IMR-90 (cell line): ENCODE measurements at regions not wholly inside any gene's neighbourhood (a gene's known extent, or its start where the extent isn't known, plus 50 kb on each side); places are given as distances from the start of the nearest gene placed in this dataset.

ENCODE experiments used
- ATAC-seq: fragments of 200-7000 bp; cut with Tn5 transposase; 2 replicates; pipeline ENCODE4 v1.9.1; 2020; ENCODE audit warnings: low read depth, mild to moderate bottlenecking, moderate library complexity
- BruUV-seq: library from RNA; stranded (reverse); fragments of 400-500 nt; replicated peaks from 2 replicates; lab custom pipeline; 2021; lab: Mats Ljungman, UMichigan
- CTCF ChIA-PET: fragments of 300-600 bp; formaldehyde crosslinking; extraction: SDS; loops from one replicate; lab custom pipeline; 2021; ENCODE audit warnings: antibody characterized with exemption; lab: Yijun Ruan, JAX
- POLR2A ChIA-PET: fragments of 300-600 bp; sonication (Branson Sonifier 250); formaldehyde crosslinking; loops from one replicate; lab custom pipeline; 2022; ENCODE audit warnings: antibody characterized with exemption; ENCODE audit not compliant: unreplicated experiment; lab: Charles Lee
- DNase-seq: peaks from one replicate; pipeline ENCODE4 v3.0.0; 2013
- H2AFZ ChIP-seq: replicated peaks from 2 replicates; pipeline ENCODE3; 2013; ENCODE audit warnings: low read length, mild to moderate bottlenecking; ENCODE audit not compliant: poor library complexity
- H2AK5ac ChIP-seq: 2 replicates; pipeline ENCODE4 v1.6.1; 2013; ENCODE audit warnings: low read depth, low read length, inconsistent platforms
- H2AK9ac ChIP-seq: replicated peaks from 2 replicates; pipeline ENCODE3; 2013; ENCODE audit warnings: mild to moderate bottlenecking, low read depth, low read length, moderate library complexity; ENCODE audit not compliant: poor library complexity
- H2BK120ac ChIP-seq: 2 replicates; pipeline ENCODE4 v1.6.1; 2013; ENCODE audit warnings: low read depth, low read length, inconsistent platforms
- H2BK15ac ChIP-seq: 3 replicates; pipeline ENCODE4 v1.6.1; 2013; ENCODE audit warnings: low read depth, low read length, inconsistent platforms
- H2BK20ac ChIP-seq: 2 replicates; pipeline ENCODE4 v1.6.1; 2013; ENCODE audit warnings: low read depth, mild to moderate bottlenecking, inconsistent platforms, low read length, moderate library complexity
- H2BK5ac ChIP-seq: 2 replicates; pipeline ENCODE4 v1.6.1; 2013; ENCODE audit warnings: mild to moderate bottlenecking, low read depth, low read length, inconsistent platforms; ENCODE audit not compliant: poor library complexity, severe bottlenecking
- H3K14ac ChIP-seq: replicated peaks from 2 replicates; pipeline ENCODE4 v1.6.1; 2013; ENCODE audit warnings: low read depth, low read length, inconsistent platforms
- H3K18ac ChIP-seq: 2 replicates; pipeline ENCODE4 v1.6.1; 2013; ENCODE audit warnings: low read depth, low read length, control low read depth
- H3K23ac ChIP-seq: 2 replicates; pipeline ENCODE4 v1.6.1; 2013; ENCODE audit warnings: low read depth, low read length, inconsistent platforms
- H3K27ac ChIP-seq: 2 replicates; pipeline ENCODE4 v1.5.1; 2013; ENCODE audit warnings: mild to moderate bottlenecking, control low read depth, low read length; ENCODE audit not compliant: insufficient read depth
- H3K27me3 ChIP-seq: 2 replicates; pipeline ENCODE4 v1.6.1; 2013; ENCODE audit warnings: low read length; ENCODE audit not compliant: control insufficient read depth, insufficient read depth
- H3K36me3 ChIP-seq: 2 replicates; pipeline ENCODE4 v1.6.1; 2013; ENCODE audit warnings: low read length, mixed read lengths; ENCODE audit not compliant: control insufficient read depth, insufficient read depth
- H3K4ac ChIP-seq: 2 replicates; pipeline ENCODE4 v1.6.1; 2013; ENCODE audit warnings: low read depth, low read length, inconsistent platforms
- H3K4me1 ChIP-seq: 2 replicates; pipeline ENCODE4 v1.6.1; 2013; ENCODE audit warnings: low read length, mixed read lengths; ENCODE audit not compliant: control insufficient read depth, insufficient read depth
- H3K4me2 ChIP-seq: 2 replicates; pipeline ENCODE4 v1.6.1; 2013; ENCODE audit warnings: low read depth, mild to moderate bottlenecking, control low read depth, low read length, moderate library complexity
- H3K4me3 ChIP-seq: 2 replicates; pipeline ENCODE4 v1.5.1; 2013; ENCODE audit warnings: low read depth, mild to moderate bottlenecking, control low read depth, low read length, moderate library complexity; ENCODE audit not compliant: insufficient read depth
- H3K56ac ChIP-seq: 2 replicates; pipeline ENCODE4 v1.6.1; 2013; ENCODE audit warnings: low read length, inconsistent platforms; ENCODE audit not compliant: insufficient read depth; ENCODE audit errors: extremely low read depth
- H3K79me1 ChIP-seq, 2 experiments: 2 replicates each; pipeline ENCODE4 v1.6.1; 2013; ENCODE audit warnings: low read length in 2 of 2, inconsistent platforms in 1 of 2, low read depth in 1 of 2
- H3K9ac ChIP-seq: 2 replicates; pipeline ENCODE4 v1.6.1; 2013; ENCODE audit warnings: low read depth, low read length, control low read depth
- H3K9me1 ChIP-seq: 2 replicates; pipeline ENCODE4 v1.6.1; 2013; ENCODE audit warnings: low read length, inconsistent platforms; ENCODE audit not compliant: insufficient read depth
- H3K9me3 ChIP-seq: 2 replicates; pipeline ENCODE4 v1.6.1; 2013; ENCODE audit warnings: low read length; ENCODE audit not compliant: control insufficient read depth, insufficient read depth
- H4K20me1 ChIP-seq: 2 replicates; pipeline ENCODE4 v1.6.1; 2013; ENCODE audit warnings: low read length, inconsistent platforms; ENCODE audit not compliant: insufficient read depth
- H4K5ac ChIP-seq: 2 replicates; pipeline ENCODE4 v1.6.1; 2013; ENCODE audit warnings: mild to moderate bottlenecking, low read depth, low read length, control low read depth
- H4K8ac ChIP-seq, 2 experiments: 2 replicates each; pipeline ENCODE4 v1.6.1; 2013; ENCODE audit warnings: low read depth in 2 of 2, low read length in 2 of 2, control low read depth in 1 of 2, inconsistent platforms in 1 of 2
- H4K91ac ChIP-seq: 2 replicates; pipeline ENCODE4 v1.6.1; 2013; ENCODE audit warnings: low read depth, low read length, inconsistent platforms; ENCODE audit not compliant: insufficient read depth
- BHLHE40 ChIP-seq: fragments of 150-350 bp; IDR thresholded peaks from 2 replicates; pipeline ENCODE4 v1.6.1; 2016; ENCODE audit warnings: mild to moderate bottlenecking, low read depth, low read length
- CEBPB ChIP-seq: IDR thresholded peaks from 2 replicates; pipeline ENCODE4 v1.6.1; 2012; ENCODE audit warnings: low read depth, low read length, improper control_type of control experiment
- FOS ChIP-seq: fragments of 150-350 bp; IDR thresholded peaks from 2 replicates; pipeline ENCODE4 v1.6.1; 2016; ENCODE audit warnings: low read depth, low read length
- MAFK ChIP-seq: IDR thresholded peaks from 2 replicates; pipeline ENCODE4 v1.6.1; 2012; ENCODE audit warnings: low read depth, low read length, improper control_type of control experiment
- MXI1 ChIP-seq: IDR thresholded peaks from 2 replicates; pipeline ENCODE4 v1.6.1; 2012; ENCODE audit warnings: low read depth, mild to moderate bottlenecking, low read length, moderate library complexity, borderline replicate concordance
- RAD21 ChIP-seq: IDR thresholded peaks from 2 replicates; pipeline ENCODE4 v1.6.1; 2012; ENCODE audit warnings: low read length, improper control_type of control experiment
- RCOR1 ChIP-seq: IDR thresholded peaks from 2 replicates; pipeline ENCODE4 v1.6.1; 2012; ENCODE audit warnings: mild to moderate bottlenecking, low read length, improper control_type of control experiment; ENCODE audit not compliant: insufficient replicate concordance
- SMC3 ChIP-seq: fragments of 150-350 bp; IDR thresholded peaks from 2 replicates; pipeline ENCODE4 v1.6.1; 2016; ENCODE audit warnings: low read depth, mild to moderate bottlenecking, antibody characterized with exemption, low read length, moderate library complexity
- WGBS, 2 experiments: methylation state at CpG; one replicate each; pipeline versions ENCODE4 v1.1.5 to v1.1.7; 2013; ENCODE audit warnings: missing lambda C conversion rate in 2 of 2; ENCODE audit not compliant: insufficient read length in 1 of 2; ENCODE audit errors: extremely low coverage in 2 of 2; 5-methylcytosine and 5-hydroxymethylcytosine counted together
- dilution Hi-C: fragments of 300-500 bp; cut with HindIII; formaldehyde crosslinking; loops from one replicate; pipeline ENCODE4 v1.14.3; 2018; ENCODE audit warnings: low sequenced_read_pairs; ENCODE audit not compliant: unreplicated experiment
- in situ Hi-C: fragments of 300-500 bp; cut with MboI; formaldehyde crosslinking; loops from 3 replicates; pipeline ENCODE4 v1.14.3; 2019; ENCODE audit warnings: low sequenced_read_pairs, inconsistent platforms, mixed read lengths
- intact Hi-C: fragments of 100-400 bp; cut with micrococcal nuclease; formaldehyde crosslinking; loops from 2 replicates; pipeline ENCODE4 v1.10.0; 2022
- TF ChIP-seq, protein P1 (sequence below): fragments of 150-350 bp; IDR thresholded peaks from 2 replicates; pipeline ENCODE4 v1.6.1; 2016; ENCODE audit warnings: low read depth, mild to moderate bottlenecking, low read length, moderate library complexity, borderline replicate concordance
- TF ChIP-seq, protein P2 (sequence below): conservative IDR thresholded peaks from 2 replicates; pipeline ENCODE4 v1.5.1; 2012; ENCODE audit warnings: mild to moderate bottlenecking, low read depth, low read length, improper control_type of control experiment

DNA sequence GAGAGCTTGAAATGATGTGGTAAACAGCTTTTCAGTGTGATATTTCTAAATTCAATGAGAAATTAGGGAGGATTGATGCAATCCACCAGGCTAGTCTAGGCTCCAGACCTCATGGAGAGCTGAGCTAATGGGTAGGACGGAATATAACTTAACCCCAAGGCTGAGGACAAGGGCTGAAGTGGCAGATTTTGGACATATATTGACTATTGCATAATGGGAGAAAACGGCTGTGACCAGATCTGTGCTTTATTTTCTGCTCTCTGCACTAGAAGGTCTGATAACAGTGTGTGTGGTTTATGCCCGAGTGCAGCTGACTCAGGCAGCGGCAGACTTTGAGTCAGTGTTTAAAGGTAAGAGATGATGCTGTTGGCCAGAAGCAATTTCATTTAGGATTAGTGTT, 70.6 kb downstream of the ACTBL2 start:
- no peak overlapping the region for H2BK15ac ChIP-seq
- H4K20me1 ChIP-seq = no peaks in the 10 kb centered on the region
- POLR2A ChIA-PET = no interaction called here
- peak overlapping the region; percentile 46; the same call in 1 of the 2 replicates for H3K27ac ChIP-seq
- no peak overlapping the region for H3K14ac ChIP-seq
- H3K9me1 ChIP-seq = peaks cover 7% of the 10 kb centered on the region
- H3K9ac ChIP-seq = no peak overlapping the region
- dilution Hi-C loops (no loop called here), intact Hi-C loops (no loop called here), in situ Hi-C loops (loop anchor here (25.0 kb wide), 1 partner anchor 1050 kb away; the partner anchor contains the start of gene PLK2)
- H2AFZ ChIP-seq = no peak overlapping the region
- 0 out of 2 replicates have a peak overlapping the region, but pooled peaks have one; percentile 14 for H3K4ac ChIP-seq
- H3K36me3 ChIP-seq = no peaks in the 10 kb centered on the region
- H3K79me1 ChIP-seq = no peaks in the 10 kb centered on the region
- no peak overlapping the region for H2BK5ac ChIP-seq
- H2BK120ac ChIP-seq = peak overlapping the region; percentile 40
- H3K4me1 ChIP-seq = peaks cover 14% of the 10 kb centered on the region
- H2BK20ac ChIP-seq = peak overlapping the region; percentile 68; the same call in 1 of the 2 replicates
- H3K4me3 ChIP-seq = no peak overlapping the region
- H2AK5ac ChIP-seq = no peak overlapping the region; the same call in 1 of the 2 replicates
- H3K4me2 ChIP-seq = peak overlapping the region; percentile 23; the same call in 1 of the 2 replicates
- H3K56ac ChIP-seq = no peak overlapping the region
- 0 out of 2 replicates have a peak overlapping the region, but pooled peaks have one; percentile 56 for H4K91ac ChIP-seq
- WGBS, 2 experiments = 10% methylated on average over 2 of the region's 4 CpGs; no CpG with 5 or more reads in 1 of the 2 experiments
- DNase-seq = peak; percentile 83
- CTCF ChIA-PET = interaction anchor here (0.6 kb wide), 1 partner anchor 766 kb away, joined by 5 read pairs; no protein-coding TSS in a partner anchor
- no peaks in the 10 kb centered on the region for H3K27me3 ChIP-seq
- H3K9me3 ChIP-seq = no peaks in the 10 kb centered on the region
- H3K23ac ChIP-seq = no peak overlapping the region
- no peak overlapping the region for H4K5ac ChIP-seq
- H2AK9ac ChIP-seq = no peak overlapping the region
- 0 out of 2 replicates have a peak, but pooled peaks have one; percentile 21 for TF ChIP-seq BHLHE40
- TF ChIP-seq RCOR1 = no peak
- peak; percentile 11; the same call in 1 of the 2 replicates for TF ChIP-seq MAFK
- TF ChIP-seq CEBPB = peak; percentile 89
- TF ChIP-seq, protein P1, sequence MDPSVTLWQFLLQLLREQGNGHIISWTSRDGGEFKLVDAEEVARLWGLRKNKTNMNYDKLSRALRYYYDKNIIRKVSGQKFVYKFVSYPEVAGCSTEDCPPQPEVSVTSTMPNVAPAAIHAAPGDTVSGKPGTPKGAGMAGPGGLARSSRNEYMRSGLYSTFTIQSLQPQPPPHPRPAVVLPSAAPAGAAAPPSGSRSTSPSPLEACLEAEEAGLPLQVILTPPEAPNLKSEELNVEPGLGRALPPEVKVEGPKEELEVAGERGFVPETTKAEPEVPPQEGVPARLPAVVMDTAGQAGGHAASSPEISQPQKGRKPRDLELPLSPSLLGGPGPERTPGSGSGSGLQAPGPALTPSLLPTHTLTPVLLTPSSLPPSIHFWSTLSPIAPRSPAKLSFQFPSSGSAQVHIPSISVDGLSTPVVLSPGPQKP = no peak
- TF ChIP-seq FOS = peak; percentile 70
- peak; percentile 20; the same call in 1 of the 2 replicates for TF ChIP-seq SMC3
- no peak for TF ChIP-seq MXI1
- TF ChIP-seq RAD21 = 0 out of 2 replicates have a peak, but pooled peaks have one; percentile 22
- TF ChIP-seq, protein P2, sequence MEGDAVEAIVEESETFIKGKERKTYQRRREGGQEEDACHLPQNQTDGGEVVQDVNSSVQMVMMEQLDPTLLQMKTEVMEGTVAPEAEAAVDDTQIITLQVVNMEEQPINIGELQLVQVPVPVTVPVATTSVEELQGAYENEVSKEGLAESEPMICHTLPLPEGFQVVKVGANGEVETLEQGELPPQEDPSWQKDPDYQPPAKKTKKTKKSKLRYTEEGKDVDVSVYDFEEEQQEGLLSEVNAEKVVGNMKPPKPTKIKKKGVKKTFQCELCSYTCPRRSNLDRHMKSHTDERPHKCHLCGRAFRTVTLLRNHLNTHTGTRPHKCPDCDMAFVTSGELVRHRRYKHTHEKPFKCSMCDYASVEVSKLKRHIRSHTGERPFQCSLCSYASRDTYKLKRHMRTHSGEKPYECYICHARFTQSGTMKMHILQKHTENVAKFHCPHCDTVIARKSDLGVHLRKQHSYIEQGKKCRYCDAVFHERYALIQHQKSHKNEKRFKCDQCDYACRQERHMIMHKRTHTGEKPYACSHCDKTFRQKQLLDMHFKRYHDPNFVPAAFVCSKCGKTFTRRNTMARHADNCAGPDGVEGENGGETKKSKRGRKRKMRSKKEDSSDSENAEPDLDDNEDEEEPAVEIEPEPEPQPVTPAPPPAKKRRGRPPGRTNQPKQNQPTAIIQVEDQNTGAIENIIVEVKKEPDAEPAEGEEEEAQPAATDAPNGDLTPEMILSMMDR = no peak
- ATAC-seq = peak; percentile 66
- peak overlapping the region; percentile 22 for H3K18ac ChIP-seq
- BruUV-seq = no TSS peak
- peak overlapping the region in 1 of 2 experiments; percentile 56; a peak in 1 of 4 replicates for H4K8ac ChIP-seq
